Aorta (tissue), 5 donors: ENCODE measurements at regions not wholly inside any gene's neighbourhood (a gene's known extent, or its start where the extent isn't known, plus 50 kb on each side); places are given as distances from the start of the nearest gene placed in this dataset.

Experiments used
- ATAC-seq: fragments of 200-7000 bp; cut with Tn5 transposase; one replicate; pipeline ENCODE4 v1.9.1; 2022; ENCODE audit warnings: moderate library complexity; ENCODE audit not compliant: low FRiP score
- DNase-seq, 2 donors: peaks; one replicate each; pipeline ENCODE4 v3.0.0-alpha.2; 2020
- H3K27ac ChIP-seq, 2 donors: one replicate each; pipeline ENCODE4 v1.5.1; 2013; ENCODE audit warnings: low read length in 2 of 2, mild to moderate bottlenecking in 2 of 2, moderate library complexity in 2 of 2, control low read depth in 1 of 2, inconsistent platforms in 1 of 2, low read depth in 1 of 2
- H3K27me3 ChIP-seq, 2 donors: one replicate each; pipeline ENCODE4 v1.6.1; 2013; ENCODE audit warnings: control low read depth in 1 of 2, low read length in 1 of 2, mild to moderate bottlenecking in 1 of 2, moderate library complexity in 1 of 2; ENCODE audit not compliant: insufficient read depth in 2 of 2, control insufficient read depth in 1 of 2
- H3K36me3 ChIP-seq, 2 donors: one replicate each; pipeline ENCODE4 v1.6.1; 2013; ENCODE audit warnings: control low read depth in 1 of 2, low read length in 1 of 2, mild to moderate bottlenecking in 1 of 2; ENCODE audit not compliant: insufficient read depth in 2 of 2, control insufficient read depth in 1 of 2
- H3K4me1 ChIP-seq, 2 donors: one replicate each; pipeline ENCODE4 v1.6.1; 2013; ENCODE audit warnings: low read length in 2 of 2, control low read depth in 1 of 2, mild to moderate bottlenecking in 1 of 2, moderate library complexity in 1 of 2; ENCODE audit not compliant: insufficient read depth in 2 of 2, control insufficient read depth in 1 of 2
- H3K4me3 ChIP-seq, 2 donors: one replicate each; pipeline ENCODE4 v1.5.1; 2013; ENCODE audit warnings: low read length in 2 of 2, control low read depth in 1 of 2, mild to moderate bottlenecking in 1 of 2
- H3K9me3 ChIP-seq: one replicate; pipeline ENCODE4 v1.6.1; 2013; ENCODE audit warnings: mild to moderate bottlenecking, low read length; ENCODE audit not compliant: control insufficient read depth
- WGBS, 2 donors: extraction: QIAGEN DNeasy Blood & Tissue Kit; methylation state at CpG; one replicate each; pipeline ENCODE4 v1.1.7; 2013; 5-methylcytosine and 5-hydroxymethylcytosine counted together
- intact Hi-C, 2 donors: fragments of 100-400 bp; cut with DNase I; formaldehyde crosslinking; loops; one replicate each; pipeline versions ENCODE4 v1.14.2 to v1.15.0; 2022
- donor health status: healthy with polysubstance abuse.
- donor health status: Bipolar disorder and iron deficiency.
- donor health status: DM: no; HTN: no; CAD: no.
- donor health status: DM: no; HTN: no; CAD: no.
- donor health status: DM: yes; HTN: yes; CAD: no.

DNA sequence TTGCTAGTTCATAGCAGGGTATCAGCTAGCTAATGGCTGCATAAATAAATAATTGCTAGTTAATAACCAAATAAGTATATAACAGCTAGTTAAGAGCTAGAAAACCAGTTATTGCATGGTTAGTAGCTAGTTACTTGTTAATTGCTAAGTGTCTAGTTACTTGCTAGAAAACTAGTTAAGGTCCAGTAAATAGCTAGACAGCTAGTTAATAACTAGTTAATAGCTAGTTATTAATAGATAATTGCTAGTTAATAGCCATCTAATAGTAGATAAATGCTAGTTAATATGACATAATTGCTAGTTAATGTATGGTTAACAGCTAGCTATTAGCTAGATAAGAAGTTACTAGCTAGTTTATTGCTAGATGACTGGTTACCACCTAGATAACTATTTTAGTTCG lies 629.9 kb upstream of the CT83 start:
- H3K9me3 ChIP-seq, result no peaks in the 10 kb centered on the region
- ATAC-seq (no peak), DNase-seq (no peak)
- WGBS, 2 donors, result 60 to 77% methylated on average over 1 of the region's 1 CpG
- H3K27ac ChIP-seq, result no peak overlapping the region
- no peak overlapping the region for H3K4me3 ChIP-seq
- no peaks in the 10 kb centered on the region for H3K27me3 ChIP-seq
- intact Hi-C loops, result no loop called here
- H3K36me3 ChIP-seq, result no peaks in the 10 kb centered on the region
- H3K4me1 ChIP-seq, result no peaks in the 10 kb centered on the region

DNA sequence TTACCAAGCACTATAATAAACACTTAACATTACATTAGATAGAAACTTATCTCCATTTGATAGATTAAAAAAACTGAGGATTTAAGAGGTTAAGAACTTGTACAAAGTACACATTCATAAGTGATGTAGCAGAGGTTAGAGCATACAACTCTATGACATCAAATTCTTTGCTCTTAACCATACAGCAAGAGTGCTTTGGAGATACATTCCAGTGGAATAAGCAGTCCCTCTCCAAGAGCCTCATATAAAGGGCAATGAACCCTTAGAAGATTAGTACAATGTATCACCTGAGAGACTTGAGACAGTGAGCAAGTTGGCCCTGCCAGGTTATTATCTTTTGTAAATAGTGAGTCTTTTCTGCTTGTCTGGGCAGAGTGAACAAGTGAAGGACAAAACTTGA lies 600.4 kb upstream of the CT83 start:
- Histone ChIP-seq H3K9me3 (no peaks in the 10 kb centered on the region), H3K4me3 (no peak overlapping the region), H3K36me3 (no peaks in the 10 kb centered on the region), H3K27ac (no peak overlapping the region), H3K27me3 (no peaks in the 10 kb centered on the region), H3K4me1 (no peaks in the 10 kb centered on the region)
- no peak for DNase-seq
- intact Hi-C loops, result no loop called here
- ATAC-seq, result no peak

DNA sequence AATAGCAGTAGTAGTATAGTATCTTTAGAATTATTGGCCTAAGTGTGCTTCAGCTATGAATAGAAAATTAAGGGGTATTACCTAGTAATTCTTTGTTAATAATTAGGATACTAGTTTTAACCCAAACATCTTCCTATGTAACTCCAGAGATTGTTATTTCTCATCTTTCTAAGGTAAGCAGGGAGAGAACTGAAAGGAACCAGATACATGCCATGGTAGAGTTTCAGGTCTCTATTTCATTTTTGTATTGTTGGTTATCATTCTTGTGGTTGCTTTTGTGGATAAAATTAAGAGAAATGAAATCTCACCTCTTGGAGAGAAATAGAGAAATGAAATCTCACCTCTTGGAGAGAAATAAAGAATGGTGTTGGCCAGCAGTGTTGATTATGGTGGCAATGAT lies 597.1 kb upstream of the CT83 start:
- ATAC-seq (no peak), DNase-seq (no peak)
- no peaks in the 10 kb centered on the region for H3K27me3 ChIP-seq
- no peaks in the 10 kb centered on the region for H3K36me3 ChIP-seq
- H3K4me1 ChIP-seq, result no peaks in the 10 kb centered on the region
- no peak overlapping the region for H3K27ac ChIP-seq
- no peak overlapping the region for H3K4me3 ChIP-seq
- H3K9me3 ChIP-seq, result no peaks in the 10 kb centered on the region
- intact Hi-C loops, result no loop called here

DNA sequence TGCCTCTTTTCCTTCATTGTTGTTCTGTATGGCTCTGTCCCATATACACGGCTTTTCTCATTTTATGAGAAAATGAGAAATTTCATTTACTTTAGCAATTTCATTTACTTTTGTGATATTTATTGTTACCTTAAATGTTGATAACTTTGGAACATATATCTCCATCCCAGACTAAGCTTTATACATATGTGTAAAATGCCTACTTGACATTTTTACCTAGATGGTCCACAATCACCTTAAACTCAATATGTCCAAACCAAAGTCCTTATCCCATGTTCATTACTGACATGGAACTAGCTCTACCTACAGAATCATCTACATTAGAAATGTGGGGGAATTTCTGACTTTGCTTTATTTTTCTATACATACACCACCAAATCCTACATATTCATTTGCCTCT lies 590.5 kb upstream of the CT83 start:
- H3K27ac ChIP-seq, result no peak overlapping the region
- no peaks in the 10 kb centered on the region for H3K27me3 ChIP-seq
- WGBS, 2 donors, result 77 to 81% methylated on average over 1 of the region's 1 CpG
- no peaks in the 10 kb centered on the region for H3K36me3 ChIP-seq
- H3K4me3 ChIP-seq, result no peak overlapping the region
- no peaks in the 10 kb centered on the region for H3K9me3 ChIP-seq
- no peaks in the 10 kb centered on the region for H3K4me1 ChIP-seq
- no peak for DNase-seq
- no peak for ATAC-seq
- intact Hi-C loops, result no loop called here

DNA sequence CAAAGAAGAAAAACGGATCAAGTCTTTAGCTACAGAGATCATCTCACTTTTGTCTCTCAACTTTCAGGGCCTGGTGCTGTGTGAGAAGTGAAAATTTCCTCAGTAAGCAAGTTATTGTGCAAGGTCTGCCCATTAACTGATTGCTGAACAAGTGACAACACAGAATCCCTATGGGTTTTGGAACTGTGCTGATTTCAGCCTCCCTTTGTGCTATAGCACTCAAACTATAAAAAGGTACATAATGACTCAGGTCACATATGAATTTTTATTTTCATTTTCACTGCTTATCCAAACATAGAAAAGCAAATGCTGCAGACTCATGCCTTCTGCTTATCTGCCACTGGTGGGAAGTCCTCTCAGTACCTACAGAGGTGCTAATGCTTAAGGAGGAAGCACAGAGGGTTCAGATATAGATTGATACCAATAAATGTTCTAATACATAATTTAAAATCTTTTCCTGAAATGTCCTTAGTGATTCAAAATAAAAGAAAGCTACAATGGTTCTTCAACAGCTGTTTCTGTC lies 576.2 kb upstream of the CT83 start:
- Histone ChIP-seq H3K27ac (no peak overlapping the region), H3K36me3 (no peaks in the 10 kb centered on the region), H3K4me1 (no peaks in the 10 kb centered on the region), H3K27me3 (no peaks in the 10 kb centered on the region), H3K4me3 (no peak overlapping the region), H3K9me3 (no peaks in the 10 kb centered on the region)
- 16 to 40% methylated on average over 1 of the region's 1 CpG for WGBS, 2 donors
- intact Hi-C loops, result no loop called here
- no peak for DNase-seq
- no peak for ATAC-seq

DNA sequence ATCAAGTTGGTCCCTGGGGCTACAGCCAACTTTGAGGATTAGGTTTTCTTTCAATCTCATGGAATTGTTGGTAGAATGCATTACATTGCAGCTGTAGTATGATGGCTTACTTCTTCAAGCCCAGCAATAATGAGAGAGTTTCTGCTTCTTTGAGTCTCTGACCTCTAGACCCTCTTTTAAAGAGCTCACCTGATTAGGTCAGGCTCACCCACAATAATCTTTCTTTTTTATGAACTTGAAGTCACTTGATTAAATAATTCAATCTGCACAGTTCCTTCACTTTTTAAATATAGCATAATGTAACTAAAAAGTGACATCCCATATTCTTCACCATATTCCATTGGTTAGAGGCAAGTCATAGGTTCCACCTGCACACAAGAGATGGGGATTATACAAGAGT lies 547.5 kb upstream of the CT83 start:
- Histone ChIP-seq H3K9me3 (no peaks in the 10 kb centered on the region), H3K27ac (no peak overlapping the region), H3K36me3 (no peaks in the 10 kb centered on the region), H3K27me3 (no peaks in the 10 kb centered on the region), H3K4me3 (no peak overlapping the region), H3K4me1 (no peaks in the 10 kb centered on the region)
- intact Hi-C loops, result no loop called here
- ATAC-seq (no peak), DNase-seq (no peak)

DNA sequence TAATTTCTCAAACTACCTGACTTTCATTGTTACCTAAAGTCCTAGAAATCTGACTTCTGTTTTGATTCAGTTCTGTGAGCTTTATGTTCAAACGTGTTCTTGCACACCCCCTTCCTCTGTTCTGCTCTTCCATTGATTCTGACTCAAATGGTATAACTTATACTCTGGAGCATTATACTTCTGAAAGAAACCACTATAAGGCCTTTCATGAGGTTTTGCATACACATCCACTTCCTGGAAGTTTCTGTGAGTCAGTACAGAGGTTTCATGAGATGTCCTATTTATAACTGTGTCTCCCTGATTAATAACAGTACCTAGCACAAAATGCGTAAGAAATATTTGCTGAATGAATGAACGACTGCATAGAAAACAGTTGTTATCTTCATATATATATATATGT lies 540.2 kb upstream of the CT83 start:
- no peak for DNase-seq
- intact Hi-C loops, result no loop called here
- H3K27me3 ChIP-seq, result no peaks in the 10 kb centered on the region
- ATAC-seq, result no peak
- H3K4me1 ChIP-seq, result no peaks in the 10 kb centered on the region
- H3K27ac ChIP-seq, result no peak overlapping the region
- H3K9me3 ChIP-seq, result no peaks in the 10 kb centered on the region
- no peak overlapping the region for H3K4me3 ChIP-seq
- WGBS, 2 donors, result 28 to 41% methylated on average over 3 of the region's 3 CpGs
- no peaks in the 10 kb centered on the region for H3K36me3 ChIP-seq

DNA sequence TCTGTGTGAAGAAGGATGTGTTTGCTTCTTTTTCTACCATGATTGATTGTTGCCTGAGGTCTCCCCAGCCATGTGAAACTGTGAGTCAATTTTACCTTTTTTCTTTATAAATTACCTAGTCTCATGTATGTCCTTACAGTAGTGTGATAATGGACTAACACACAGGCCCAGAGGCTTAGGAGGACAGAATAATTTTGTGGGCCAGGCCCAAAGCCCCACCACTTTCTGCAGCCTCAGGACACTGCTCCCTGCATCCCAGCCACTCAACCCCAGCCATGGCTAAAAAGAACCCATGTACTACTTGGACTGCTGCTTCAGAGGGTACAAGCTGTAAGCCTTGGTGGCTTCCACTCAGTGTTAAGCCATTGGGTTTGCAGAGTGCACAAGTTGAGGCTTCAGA lies 512.7 kb upstream of the CT83 start:
- H3K27me3 ChIP-seq, result no peaks in the 10 kb centered on the region
- no peak overlapping the region for H3K4me3 ChIP-seq
- no peak for ATAC-seq
- intact Hi-C loops, result no loop called here
- no peaks in the 10 kb centered on the region for H3K4me1 ChIP-seq
- H3K9me3 ChIP-seq, result no peaks in the 10 kb centered on the region
- DNase-seq, result no peak
- H3K36me3 ChIP-seq, result no peaks in the 10 kb centered on the region
- no peak overlapping the region for H3K27ac ChIP-seq

DNA sequence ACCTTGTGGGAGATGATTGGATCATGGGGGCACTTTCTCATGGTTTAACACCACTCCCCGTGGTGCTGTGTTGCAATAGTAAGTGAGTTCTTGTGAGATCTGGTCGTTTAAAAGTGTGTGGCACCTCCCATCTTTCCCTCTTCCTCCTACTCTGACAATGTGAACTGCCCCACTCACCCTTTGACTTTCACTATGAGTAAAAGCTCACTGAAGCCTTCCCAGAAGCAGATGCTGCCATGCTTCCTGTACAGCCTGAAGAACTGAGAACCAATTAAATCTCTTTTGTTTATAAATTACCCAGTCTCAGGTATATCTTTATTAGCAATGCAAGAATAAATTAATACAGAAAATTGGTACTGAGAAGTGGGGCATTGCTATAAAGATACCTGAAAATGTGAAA lies 509.6 kb upstream of the CT83 start:
- Histone ChIP-seq H3K27me3 (no peaks in the 10 kb centered on the region), H3K9me3 (no peaks in the 10 kb centered on the region), H3K27ac (no peak overlapping the region), H3K4me1 (no peaks in the 10 kb centered on the region), H3K4me3 (no peak overlapping the region), H3K36me3 (no peaks in the 10 kb centered on the region)
- intact Hi-C loops, result no loop called here
- 39 to 60% methylated on average over 2 of the region's 2 CpGs for WGBS, 2 donors
- ATAC-seq (no peak), DNase-seq (no peak)
